GM18505 (cell line): ENCODE measurements at regions not wholly inside any gene's neighbourhood (a gene's known extent, or its start where the extent isn't known, plus 50 kb on each side); places are given as distances from the start of the nearest gene placed in this dataset.

Experiments used
- ATAC-seq: cut with Tn5 transposase; IDR thresholded peaks from one replicate; pipeline ENCODE4 v1.9.1; 2021; ENCODE audit not compliant: unreplicated experiment
- POLR2A ChIP-seq: IDR thresholded peaks from 4 replicates; pipeline ENCODE4 v1.6.1; 2011; ENCODE audit warnings: borderline replicate concordance; ENCODE audit not compliant: insufficient read depth, insufficient read length; ENCODE audit errors: extremely low read depth

- TF ChIP-seq POLR2A: no peak
- no peak for ATAC-seq
These were observed 87.7 kb downstream of the IYD start for GRCh38 chr6:150456466-150456865.

- ATAC-seq: no peak
- no peak for TF ChIP-seq POLR2A
These were observed 88.3 kb downstream of the IYD start for GRCh38 chr6:150456902-150457643.

- no peak for TF ChIP-seq POLR2A
- no peak for ATAC-seq
These were observed 89.8 kb downstream of the IYD start for GRCh38 chr6:150458579-150458978.

- no peak for ATAC-seq
- TF ChIP-seq POLR2A: no peak
These were observed 95.0 kb downstream of the IYD start for GRCh38 chr6:150463852-150464251.

DNA sequence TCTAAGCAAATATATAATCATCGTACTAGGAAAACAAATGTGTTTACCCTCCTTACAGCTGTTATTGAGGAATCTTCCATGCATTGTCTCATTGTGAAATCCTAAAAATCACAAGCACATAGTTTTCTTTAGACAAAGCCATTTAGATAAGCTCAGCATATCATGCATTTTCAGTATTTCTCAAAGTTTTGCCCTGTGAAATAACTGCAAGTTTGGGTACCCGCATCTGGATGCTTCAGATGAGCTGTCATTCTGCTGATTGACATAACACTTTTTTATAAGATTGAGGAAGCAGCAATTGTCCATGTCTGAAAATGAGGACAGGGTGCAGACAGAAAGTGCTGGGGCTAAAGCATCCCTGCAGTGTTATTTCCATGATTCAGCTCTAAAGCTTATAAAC is 96.2 kb downstream of the IYD start:
- ATAC-seq: no peak
- no peak for TF ChIP-seq POLR2A

- no peak for TF ChIP-seq POLR2A
- ATAC-seq: no peak
These were observed 96.8 kb downstream of the IYD start for GRCh38 chr6:150465610-150466009.

- TF ChIP-seq POLR2A: no peak
- no peak for ATAC-seq
These were observed 97.4 kb downstream of the IYD start for GRCh38 chr6:150466196-150466595.

- TF ChIP-seq POLR2A: no peak
- no peak for ATAC-seq
These were observed 101.3 kb downstream of the IYD start for GRCh38 chr6:150470131-150470530.

- TF ChIP-seq POLR2A: no peak
- no peak for ATAC-seq
These were observed 102.3 kb downstream of the IYD start for GRCh38 chr6:150470960-150471665.

- TF ChIP-seq POLR2A: no peak
These were observed 110.1 kb downstream of the IYD start for GRCh38 chr6:150478656-150479545.

DNA sequence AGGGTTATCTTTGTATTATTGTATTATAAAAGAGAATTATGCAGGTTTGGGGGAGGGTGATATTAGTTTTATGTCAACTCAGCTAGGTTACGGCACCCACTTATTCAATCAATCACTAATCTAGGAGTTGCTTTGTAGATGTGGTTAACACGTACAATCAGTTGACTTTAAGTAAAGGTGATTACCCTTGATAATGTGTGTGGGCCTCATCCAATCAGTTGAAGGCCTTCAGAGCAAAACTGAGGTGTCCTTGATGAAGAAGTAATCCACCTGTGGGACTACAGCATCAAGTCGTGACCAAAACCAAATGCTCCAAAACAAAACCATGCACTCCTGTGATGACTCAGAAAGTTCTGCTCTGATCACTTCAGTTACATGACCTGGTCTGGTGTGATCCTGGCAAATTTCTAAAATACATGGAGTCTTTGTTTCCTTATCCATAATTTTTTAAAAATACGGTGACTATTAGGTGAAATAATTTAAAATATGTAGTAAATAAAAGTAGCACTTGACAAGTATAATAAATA is 114.1 kb downstream of the IYD start:
- no peak for TF ChIP-seq POLR2A
- ATAC-seq: no peak

More at GRCh38 chr6:150478656-150479545, 110.1 kb downstream of the IYD start:
- ATAC-seq: no peak

DNA sequence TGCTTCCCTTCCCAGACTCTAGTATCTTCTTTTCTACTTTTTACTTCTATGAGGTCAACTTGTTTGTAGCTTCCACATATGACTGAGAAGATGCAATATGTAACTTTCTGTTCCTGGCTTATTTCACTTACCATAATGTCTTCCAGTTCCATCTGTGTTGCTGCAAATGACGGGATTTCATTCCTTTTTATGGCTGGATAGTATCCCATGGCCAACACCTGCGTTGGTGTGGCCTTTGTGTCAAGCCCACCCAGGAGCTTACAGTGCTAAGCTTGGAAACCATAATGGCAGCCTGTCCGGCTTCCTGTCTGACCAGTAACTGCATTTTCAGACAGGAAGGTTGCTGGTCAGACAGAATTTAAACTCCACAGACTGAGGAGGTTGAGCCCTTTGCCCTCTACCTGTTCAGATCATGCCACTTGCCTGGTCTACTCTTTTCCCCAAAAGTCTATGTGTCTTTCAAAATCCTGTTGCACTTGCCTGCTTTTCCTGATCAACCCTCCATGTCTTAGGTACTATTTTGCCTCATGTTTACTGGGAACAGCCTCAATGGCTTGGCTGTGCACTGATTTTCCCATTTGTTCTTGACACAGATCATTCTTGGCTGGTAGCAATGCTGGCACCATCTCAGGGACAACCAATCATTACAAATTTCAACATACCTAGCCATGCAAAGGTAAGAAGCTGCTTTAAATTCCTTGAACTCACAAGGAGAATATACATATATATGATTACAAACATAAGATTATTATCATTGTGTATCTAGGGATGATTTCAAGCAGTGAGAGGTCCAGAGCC is 114.3 kb upstream of the PLEKHG1 start:
- ATAC-seq: no peak
- TF ChIP-seq POLR2A: no peak
